SK-N-SH (cell line): ENCODE measurements at regions not wholly inside any gene's neighbourhood (a gene's known extent, or its start where the extent isn't known, plus 50 kb on each side); places are given as distances from the start of the nearest gene placed in this dataset.

Experiments used
- EP300 ChIP-seq, 2 experiments: IDR thresholded peaks; 2 replicates each; pipeline versions ENCODE4 v1.4.0 to v1.6.1; 2012; ENCODE audit warnings: borderline replicate concordance in 1 of 2, low read depth in 1 of 2, low read length in 1 of 2
- FOXM1 ChIP-seq: IDR thresholded peaks from 2 replicates; pipeline ENCODE4 v1.4.0; 2012; ENCODE audit warnings: low read depth, mild to moderate bottlenecking
- MEF2A ChIP-seq: IDR thresholded peaks from 2 replicates; pipeline ENCODE4 v1.4.0; 2012; ENCODE audit warnings: low read depth, borderline replicate concordance
- MXI1 ChIP-seq: IDR thresholded peaks from 2 replicates; pipeline ENCODE4 v1.6.1; 2012; ENCODE audit warnings: mild to moderate bottlenecking, low read depth, low read length, improper control_type of control experiment
- NFIC ChIP-seq: IDR thresholded peaks from 2 replicates; pipeline ENCODE4 v1.4.0; 2012; ENCODE audit warnings: borderline replicate concordance
- RCOR1 ChIP-seq: fragments of 150-350 bp; IDR thresholded peaks from 2 replicates; pipeline ENCODE4 v1.6.1; 2017; ENCODE audit warnings: antibody characterized with exemption, low read length
- RXRA ChIP-seq: IDR thresholded peaks from 2 replicates; pipeline ENCODE4 v1.4.0; 2012; ENCODE audit warnings: low read depth, mild to moderate bottlenecking, borderline replicate concordance
- SMC3 ChIP-seq: IDR thresholded peaks from 2 replicates; pipeline ENCODE4 v1.6.1; 2012; ENCODE audit warnings: low read depth, low read length, improper control_type of control experiment
- TAF1 ChIP-seq: IDR thresholded peaks from 2 replicates; pipeline ENCODE4 v1.6.1; 2012; ENCODE audit warnings: low read depth, mild to moderate bottlenecking, low read length, moderate library complexity, borderline replicate concordance
- YY1 ChIP-seq: IDR thresholded peaks from 2 replicates; pipeline ENCODE4 v1.4.0; 2012; ENCODE audit warnings: low read depth, mild to moderate bottlenecking
- TF ChIP-seq, protein P1 (sequence below): fragments of 200-600 bp; sonication (generic); IDR thresholded peaks from 2 replicates; pipeline ENCODE4 v1.6.1; 2017; ENCODE audit warnings: antibody characterized with exemption, mild to moderate bottlenecking, moderate library complexity
- TF ChIP-seq, protein P2 (sequence below): IDR thresholded peaks from 2 replicates; pipeline ENCODE4 v1.4.0; 2012; ENCODE audit warnings: low read depth
- TF ChIP-seq, protein P3 (sequence below): fragments of 150-350 bp; IDR thresholded peaks from 2 replicates; pipeline ENCODE4 v1.6.1; 2016; ENCODE audit warnings: mild to moderate bottlenecking, low read depth, low read length

DNA sequence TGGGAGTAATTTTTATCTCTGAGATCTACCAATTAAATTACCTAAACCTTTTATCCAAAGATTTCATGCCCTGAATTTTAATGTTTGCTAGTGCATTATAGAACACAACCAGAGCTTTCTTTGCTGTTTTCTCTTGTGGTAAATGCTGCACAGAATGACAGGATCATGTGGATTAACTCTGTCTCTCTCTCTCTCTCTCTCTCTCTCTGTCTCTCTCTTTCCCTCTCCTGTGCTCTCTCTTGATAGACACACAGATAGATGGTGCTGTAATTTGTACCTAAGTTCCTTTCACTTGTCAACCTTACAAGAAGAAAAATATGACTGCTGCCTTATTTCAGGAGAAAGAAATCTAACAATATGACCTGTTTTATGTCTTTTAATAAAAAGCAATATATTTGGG lies 211.2 kb upstream of the WDFY3 start:
- TF ChIP-seq, protein P1, sequence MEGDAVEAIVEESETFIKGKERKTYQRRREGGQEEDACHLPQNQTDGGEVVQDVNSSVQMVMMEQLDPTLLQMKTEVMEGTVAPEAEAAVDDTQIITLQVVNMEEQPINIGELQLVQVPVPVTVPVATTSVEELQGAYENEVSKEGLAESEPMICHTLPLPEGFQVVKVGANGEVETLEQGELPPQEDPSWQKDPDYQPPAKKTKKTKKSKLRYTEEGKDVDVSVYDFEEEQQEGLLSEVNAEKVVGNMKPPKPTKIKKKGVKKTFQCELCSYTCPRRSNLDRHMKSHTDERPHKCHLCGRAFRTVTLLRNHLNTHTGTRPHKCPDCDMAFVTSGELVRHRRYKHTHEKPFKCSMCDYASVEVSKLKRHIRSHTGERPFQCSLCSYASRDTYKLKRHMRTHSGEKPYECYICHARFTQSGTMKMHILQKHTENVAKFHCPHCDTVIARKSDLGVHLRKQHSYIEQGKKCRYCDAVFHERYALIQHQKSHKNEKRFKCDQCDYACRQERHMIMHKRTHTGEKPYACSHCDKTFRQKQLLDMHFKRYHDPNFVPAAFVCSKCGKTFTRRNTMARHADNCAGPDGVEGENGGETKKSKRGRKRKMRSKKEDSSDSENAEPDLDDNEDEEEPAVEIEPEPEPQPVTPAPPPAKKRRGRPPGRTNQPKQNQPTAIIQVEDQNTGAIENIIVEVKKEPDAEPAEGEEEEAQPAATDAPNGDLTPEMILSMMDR, result no peak
- TF ChIP-seq NFIC (no peak), MEF2A (no peak), SMC3 (no peak), EP300 (IDR thresholded peaks at IDR 0.05; ENCODE audit: borderline replicate concordance in 1 of 2, low read depth in 1 of 2, low read length in 1 of 2) (no peak), FOXM1 (no peak), RCOR1 (no peak), YY1 (no peak), TAF1 (no peak), RXRA (no peak), MXI1 (no peak)
- TF ChIP-seq, protein P2, sequence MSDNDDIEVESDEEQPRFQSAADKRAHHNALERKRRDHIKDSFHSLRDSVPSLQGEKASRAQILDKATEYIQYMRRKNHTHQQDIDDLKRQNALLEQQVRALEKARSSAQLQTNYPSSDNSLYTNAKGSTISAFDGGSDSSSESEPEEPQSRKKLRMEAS, result no peak
- TF ChIP-seq, protein P3, sequence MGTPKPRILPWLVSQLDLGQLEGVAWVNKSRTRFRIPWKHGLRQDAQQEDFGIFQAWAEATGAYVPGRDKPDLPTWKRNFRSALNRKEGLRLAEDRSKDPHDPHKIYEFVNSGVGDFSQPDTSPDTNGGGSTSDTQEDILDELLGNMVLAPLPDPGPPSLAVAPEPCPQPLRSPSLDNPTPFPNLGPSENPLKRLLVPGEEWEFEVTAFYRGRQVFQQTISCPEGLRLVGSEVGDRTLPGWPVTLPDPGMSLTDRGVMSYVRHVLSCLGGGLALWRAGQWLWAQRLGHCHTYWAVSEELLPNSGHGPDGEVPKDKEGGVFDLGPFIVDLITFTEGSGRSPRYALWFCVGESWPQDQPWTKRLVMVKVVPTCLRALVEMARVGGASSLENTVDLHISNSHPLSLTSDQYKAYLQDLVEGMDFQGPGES, result no peak
